Sciatic nerve (tissue), 2 donors: ENCODE measurements at regions not wholly inside any gene's neighbourhood (a gene's known extent, or its start where the extent isn't known, plus 50 kb on each side); places are given as distances from the start of the nearest gene placed in this dataset.
A peak's percentile ranks its signal among the peaks of the same experiment; 100 is the strongest.

Source experiments
- ATAC-seq: fragments of 200-7000 bp; cut with Tn5 transposase; one replicate; pipeline ENCODE4 v1.9.1; 2020; ENCODE audit warnings: mild to moderate bottlenecking, moderate library complexity
- DNase-seq: peaks from one replicate; pipeline ENCODE4 v3.0.0-alpha.2; 2020; ENCODE audit warnings: low spot score
- intact Hi-C: fragments of 100-400 bp; cut with DNase I; formaldehyde crosslinking; loops from one replicate; pipeline ENCODE4 v1.14.2; 2022
- donor health status: DM: no; HTN: no; CAD: no.
- donor health status: DM: no; HTN: no; CAD: no.

GRCh38 chr14:53599221-53599945, 357.2 kb downstream of the BMP4 start:
- ATAC-seq = no peak
- intact Hi-C loops = no loop called here

GRCh38 chr14:53596853-53597525, 359.6 kb downstream of the BMP4 start:
- no peak for DNase-seq
- ATAC-seq = no peak
- intact Hi-C loops = no loop called here

More at GRCh38 chr14:53599221-53599945, 357.2 kb downstream of the BMP4 start:
- no peak for DNase-seq

GRCh38 chr14:53591816-53592215, 364.8 kb downstream of the BMP4 start:
- DNase-seq (no peak), ATAC-seq (no peak)
- intact Hi-C loops = no loop called here

GRCh38 chr14:53581504-53581903, 375.1 kb downstream of the BMP4 start:
- ATAC-seq (no peak), DNase-seq (no peak)
- intact Hi-C loops = no loop called here

GRCh38 chr14:53571641-53572328, 384.8 kb downstream of the BMP4 start:
- ATAC-seq (no peak), DNase-seq (no peak)
- intact Hi-C loops = no loop called here

GRCh38 chr14:53570411-53571387, 385.9 kb downstream of the BMP4 start:
- DNase-seq (no peak), ATAC-seq (no peak)
- intact Hi-C loops = no loop called here

GRCh38 chr14:53569446-53569845, 387.2 kb downstream of the BMP4 start:
- ATAC-seq (no peak), DNase-seq (no peak)

GRCh38 chr14:53567236-53567780, 389.3 kb downstream of the BMP4 start:
- DNase-seq (no peak), ATAC-seq (no peak)
- intact Hi-C loops = no loop called here

More at GRCh38 chr14:53569446-53569845, 387.2 kb downstream of the BMP4 start:
- intact Hi-C loops = no loop called here

- no peak for ATAC-seq
- intact Hi-C loops = loop anchor here (5.0 kb wide), 1 partner anchor 152 kb away; no protein-coding TSS in a partner anchor
- DNase-seq = no peak
Measured at GRCh38 chr14:53564870-53565269, 391.8 kb downstream of the BMP4 start.

GRCh38 chr14:53563628-53564027, 393.0 kb downstream of the BMP4 start:
- ATAC-seq = no peak
- DNase-seq = no peak
- intact Hi-C loops = loop anchor here (5.0 kb wide), 1 partner anchor 154 kb away; no protein-coding TSS in a partner anchor

GRCh38 chr14:53553221-53553620, 400.1 kb upstream of the DDHD1 start:
- intact Hi-C loops = no loop called here
- DNase-seq (no peak), ATAC-seq (no peak)

- DNase-seq = no peak
- intact Hi-C loops = no loop called here
- no peak for ATAC-seq
Measured at GRCh38 chr14:53551862-53552261, 398.7 kb upstream of the DDHD1 start.

GRCh38 chr14:53550776-53551175, 397.7 kb upstream of the DDHD1 start:
- ATAC-seq (no peak), DNase-seq (no peak)
- intact Hi-C loops = no loop called here

GRCh38 chr14:53549956-53550355, 396.8 kb upstream of the DDHD1 start:
- ATAC-seq (peak; percentile 22), DNase-seq (no peak)
- intact Hi-C loops = no loop called here

- DNase-seq (no peak), ATAC-seq (no peak)
- intact Hi-C loops = no loop called here
Measured at GRCh38 chr14:53547593-53547992, 394.5 kb upstream of the DDHD1 start.

- DNase-seq = no peak
- intact Hi-C loops = no loop called here
- ATAC-seq = no peak
Measured at GRCh38 chr14:53545217-53545616, 392.1 kb upstream of the DDHD1 start.

- ATAC-seq (no peak), DNase-seq (no peak)
- intact Hi-C loops = no loop called here
Measured at GRCh38 chr14:53542732-53543131, 389.6 kb upstream of the DDHD1 start.

GRCh38 chr14:53541411-53541810, 388.3 kb upstream of the DDHD1 start:
- ATAC-seq (no peak), DNase-seq (no peak)
- intact Hi-C loops = no loop called here
